PC-3 (cell line): ENCODE measurements at regions not wholly inside any gene's neighbourhood (a gene's known extent, or its start where the extent isn't known, plus 50 kb on each side); places are given as distances from the start of the nearest gene placed in this dataset.

Experiments used
- ATAC-seq: fragments of 200-7000 bp; cut with Tn5 transposase; 2 replicates; pipeline ENCODE4 v1.9.1; 2020; ENCODE audit warnings: mild to moderate bottlenecking, moderate library complexity
- BruUV-seq: library from RNA; stranded (reverse); fragments of 400-500 nt; replicated peaks from 2 replicates; lab custom pipeline; 2021; lab: Mats Ljungman, UMichigan
- CTCF ChIA-PET: fragments of 300-600 bp; sonication (Branson Sonifier 250); formaldehyde crosslinking; loops from one replicate; lab custom pipeline; 2022; ENCODE audit warnings: antibody characterized with exemption; lab: Charles Lee
- POLR2A ChIA-PET: fragments of 300-600 bp; sonication (Branson Sonifier 250); formaldehyde crosslinking; loops from one replicate; lab custom pipeline; 2022; ENCODE audit warnings: antibody characterized with exemption; ENCODE audit not compliant: unreplicated experiment; lab: Charles Lee
- DNase-seq: peaks from one replicate; pipeline ENCODE4 v3.0.0-alpha.2; 2015
- H2AFZ ChIP-seq: fragments of 300-600 bp; sonication (generic); 2 replicates; pipeline ENCODE4 v1.6.0; 2016; ENCODE audit warnings: antibody characterized with exemption, low read length
- H3F3A ChIP-seq: fragments of 300-600 bp; sonication (generic); one replicate; pipeline ENCODE4 v1.6.0; 2017; ENCODE audit warnings: antibody characterized with exemption, low read length, control low read depth, mild to moderate bottlenecking; ENCODE audit not compliant: unreplicated experiment
- H3K27ac ChIP-seq: fragments of 300-600 bp; sonication (generic); 2 replicates; pipeline ENCODE4 v1.5.1; 2016; ENCODE audit warnings: mild to moderate bottlenecking, low read length
- H3K27me3 ChIP-seq: fragments of 300-600 bp; sonication (generic); 2 replicates; pipeline ENCODE4 v1.6.1; 2016; ENCODE audit warnings: low read length, mixed read lengths
- H3K36me3 ChIP-seq: fragments of 300-600 bp; sonication (generic); 2 replicates; pipeline ENCODE4 v1.6.1; 2016; ENCODE audit warnings: low read depth, mixed run types, low read length, mixed read lengths
- H3K4me1 ChIP-seq: fragments of 300-600 bp; sonication (generic); 2 replicates; pipeline ENCODE4 v1.5.1; 2016; ENCODE audit warnings: low read length; ENCODE audit not compliant: insufficient read depth
- H3K4me2 ChIP-seq: fragments of 300-600 bp; sonication (generic); 2 replicates; pipeline ENCODE4 v1.6.0; 2016; ENCODE audit warnings: low read length
- H3K4me3 ChIP-seq: fragments of 300-600 bp; sonication (generic); 2 replicates; pipeline ENCODE4 v1.5.1; 2016; ENCODE audit warnings: mild to moderate bottlenecking, low read length, mixed read lengths
- H3K79me2 ChIP-seq: fragments of 300-600 bp; sonication (generic); 2 replicates; pipeline ENCODE4 v1.6.1; 2017; ENCODE audit warnings: low read length, mixed read lengths
- H3K9ac ChIP-seq: fragments of 300-600 bp; sonication (generic); 2 replicates; pipeline ENCODE4 v1.6.0; 2016; ENCODE audit warnings: mild to moderate bottlenecking, low read length
- H3K9me2 ChIP-seq: fragments of 300-600 bp; sonication (generic); replicated peaks from 2 replicates; pipeline ENCODE4 v1.6.1; 2016; ENCODE audit warnings: mixed run types, low read length, mixed read lengths
- H3K9me3 ChIP-seq: fragments of 300-600 bp; sonication (generic); 2 replicates; pipeline ENCODE4 v1.6.1; 2016; ENCODE audit warnings: low read length, mixed read lengths
- H4K20me1 ChIP-seq: fragments of 300-600 bp; sonication (generic); 2 replicates; pipeline ENCODE4 v1.6.1; 2016; ENCODE audit warnings: low read length, mixed read lengths
- CTCF ChIP-seq: fragments of 300-600 bp; sonication (generic); conservative IDR thresholded peaks from 2 replicates; pipeline ENCODE4 v1.5.1; 2017; ENCODE audit warnings: antibody characterized with exemption, low read depth, mild to moderate bottlenecking, low read length
- EZH2 ChIP-seq: fragments of 300-600 bp; sonication (generic); IDR thresholded peaks from one replicate; pipeline ENCODE4 v1.6.1; 2017; ENCODE audit warnings: antibody characterized with exemption, mild to moderate bottlenecking, low read length; ENCODE audit not compliant: unreplicated experiment
- EZH2phosphoT487 ChIP-seq: fragments of 300-600 bp; sonication (generic); IDR thresholded peaks from 2 replicates; pipeline ENCODE4 v1.6.1; 2018; ENCODE audit warnings: mild to moderate bottlenecking, antibody characterized with exemption, low read length, borderline replicate concordance
- intact Hi-C: fragments of 100-400 bp; cut with micrococcal nuclease; formaldehyde crosslinking; loops from 2 replicates; pipeline ENCODE4 v1.9.0; 2023

- no peak for DNase-seq
Measured at GRCh38 chr12:90520002-90520734, 434.8 kb downstream of the CCER1 start.

GRCh38 chr12:90519285-90519684 lies 435.7 kb downstream of the CCER1 start:
- H3K9me3 ChIP-seq = no peaks in the 10 kb centered on the region
- H3K4me2 ChIP-seq = no peak overlapping the region
- H3K36me3 ChIP-seq = no peaks in the 10 kb centered on the region
- no peaks in the 10 kb centered on the region for H3K27me3 ChIP-seq
- no peaks in the 10 kb centered on the region for H3K9me2 ChIP-seq
- no peak for TF ChIP-seq CTCF
- TF ChIP-seq EZH2 = no peak
- no peak for TF ChIP-seq EZH2phosphoT487
- ATAC-seq = no peak
- no peak overlapping the region for H3K27ac ChIP-seq
- no peaks in the 10 kb centered on the region for H3F3A ChIP-seq
- no peak overlapping the region for H3K9ac ChIP-seq
- H3K79me2 ChIP-seq = no peaks in the 10 kb centered on the region
- no peak overlapping the region for H2AFZ ChIP-seq
- ChIA-PET POLR2A (no interaction called here), CTCF (no interaction called here)
- no peaks in the 10 kb centered on the region for H4K20me1 ChIP-seq
- no peak overlapping the region for H3K4me3 ChIP-seq
- H3K4me1 ChIP-seq = peaks cover 11% of the 10 kb centered on the region
- no TSS peak for BruUV-seq
- intact Hi-C loops = no loop called here
- DNase-seq = no peak

More at GRCh38 chr12:90520002-90520734, 434.8 kb downstream of the CCER1 start:
- BruUV-seq = no TSS peak
- Histone ChIP-seq H2AFZ (no peak overlapping the region), H3K9ac (no peak overlapping the region), H3K27ac (no peak overlapping the region), H3K9me2 (no peaks in the 10 kb centered on the region), H3K4me3 (no peak overlapping the region), H3K36me3 (no peaks in the 10 kb centered on the region), H3K4me2 (no peak overlapping the region), H3K9me3 (no peaks in the 10 kb centered on the region), H3K4me1 (peaks cover 8% of the 10 kb centered on the region), H3K27me3 (no peaks in the 10 kb centered on the region), H3K79me2 (no peaks in the 10 kb centered on the region), H4K20me1 (no peaks in the 10 kb centered on the region), H3F3A (no peaks in the 10 kb centered on the region)
- no peak for TF ChIP-seq EZH2phosphoT487
- no peak for TF ChIP-seq CTCF
- no peak for TF ChIP-seq EZH2
- intact Hi-C loops = no loop called here
- CTCF ChIA-PET = no interaction called here
- POLR2A ChIA-PET = no interaction called here
- ATAC-seq = no peak
